ENCODE measurements at regions not wholly inside any gene's neighbourhood (a gene's known extent, or its start where the extent isn't known, plus 50 kb on each side); places are given as distances from the start of the nearest gene placed in this dataset.

GRCh38 chr16:60331168-60331567 is 1597.1 kb upstream of the GOT2 start:
- TF ChIP-seq CTCF (IDR thresholded peaks at IDR 0.05; ENCODE audit: insufficient read depth, low read length, poor library complexity, severe bottlenecking): no peak
- no peak for TF ChIP-seq EZH2phosphoT487 (conservative IDR thresholded peaks at IDR 0.05; ENCODE audit: low read length)

Data from SU-DHL-6 (cell line).